ENCODE measurements at regions not wholly inside any gene's neighbourhood (a gene's known extent, or its start where the extent isn't known, plus 50 kb on each side); places are given as distances from the start of the nearest gene placed in this dataset.

DNA sequence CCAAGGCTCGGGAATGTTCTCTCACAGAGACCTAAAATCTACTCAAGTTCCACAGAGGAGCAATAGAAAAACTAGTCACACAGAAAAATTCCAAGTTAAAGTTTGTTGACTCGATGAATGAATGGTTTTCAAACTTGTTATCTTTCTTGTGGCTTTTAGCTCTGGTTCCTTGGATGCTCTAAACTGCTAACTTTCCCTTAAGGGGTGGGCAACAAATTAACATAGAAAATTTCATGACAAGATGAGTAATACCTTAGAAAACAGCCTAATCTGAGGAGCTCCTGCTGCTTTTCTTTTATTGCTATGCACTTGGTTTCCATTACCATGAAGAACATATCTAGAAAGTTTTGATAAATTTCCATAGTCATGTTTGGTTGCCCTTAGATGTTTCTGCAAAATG is 100.2 kb upstream of the CCDC112 start:
- H3K4me3 ChIP-seq (ENCODE audit: control insufficient read depth, low read depth, low read length), result no peak overlapping the region
- TF ChIP-seq, protein P1, sequence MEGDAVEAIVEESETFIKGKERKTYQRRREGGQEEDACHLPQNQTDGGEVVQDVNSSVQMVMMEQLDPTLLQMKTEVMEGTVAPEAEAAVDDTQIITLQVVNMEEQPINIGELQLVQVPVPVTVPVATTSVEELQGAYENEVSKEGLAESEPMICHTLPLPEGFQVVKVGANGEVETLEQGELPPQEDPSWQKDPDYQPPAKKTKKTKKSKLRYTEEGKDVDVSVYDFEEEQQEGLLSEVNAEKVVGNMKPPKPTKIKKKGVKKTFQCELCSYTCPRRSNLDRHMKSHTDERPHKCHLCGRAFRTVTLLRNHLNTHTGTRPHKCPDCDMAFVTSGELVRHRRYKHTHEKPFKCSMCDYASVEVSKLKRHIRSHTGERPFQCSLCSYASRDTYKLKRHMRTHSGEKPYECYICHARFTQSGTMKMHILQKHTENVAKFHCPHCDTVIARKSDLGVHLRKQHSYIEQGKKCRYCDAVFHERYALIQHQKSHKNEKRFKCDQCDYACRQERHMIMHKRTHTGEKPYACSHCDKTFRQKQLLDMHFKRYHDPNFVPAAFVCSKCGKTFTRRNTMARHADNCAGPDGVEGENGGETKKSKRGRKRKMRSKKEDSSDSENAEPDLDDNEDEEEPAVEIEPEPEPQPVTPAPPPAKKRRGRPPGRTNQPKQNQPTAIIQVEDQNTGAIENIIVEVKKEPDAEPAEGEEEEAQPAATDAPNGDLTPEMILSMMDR (conservative IDR thresholded peaks at IDR 0.05; ENCODE audit: control insufficient read depth, insufficient read depth, low read depth, low read length), result no peak
- DNase-seq (ENCODE audit: low read depth), result no peak

DNA sequence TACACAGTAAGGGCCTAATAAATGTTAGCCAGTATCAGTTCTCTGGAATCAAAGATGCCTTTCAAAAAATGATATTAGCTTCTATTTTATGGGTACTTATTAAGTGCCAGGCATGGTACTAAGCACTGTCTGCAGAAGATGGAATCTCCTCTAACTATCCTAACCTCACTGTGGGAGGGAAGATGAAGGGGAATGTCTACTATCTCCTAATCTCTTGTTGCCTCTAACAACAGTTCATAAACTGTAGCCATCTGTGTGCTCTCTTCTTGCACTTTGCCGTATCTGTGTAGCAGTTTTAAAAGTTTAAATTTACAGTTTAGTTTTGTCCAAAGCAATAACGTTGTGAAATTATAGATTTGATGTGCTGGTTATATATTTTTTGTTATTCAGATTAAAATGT is 99.6 kb upstream of the CCDC112 start:
- no peak for DNase-seq (ENCODE audit: low read depth)
- no peak overlapping the region for H3K4me3 ChIP-seq (ENCODE audit: control insufficient read depth, low read depth, low read length)
- TF ChIP-seq, protein P1 (conservative IDR thresholded peaks at IDR 0.05; ENCODE audit: control insufficient read depth, insufficient read depth, low read depth, low read length), result no peak

GRCh38 chr5:115394531-115394930 is 98.1 kb upstream of the CCDC112 start:
- H3K4me3 ChIP-seq (ENCODE audit: control insufficient read depth, low read depth, low read length), result no peak overlapping the region
- TF ChIP-seq, protein P1 (conservative IDR thresholded peaks at IDR 0.05; ENCODE audit: control insufficient read depth, insufficient read depth, low read depth, low read length), result no peak
- DNase-seq (ENCODE audit: low read depth), result no peak

- no peak overlapping the region for H3K4me3 ChIP-seq (ENCODE audit: control insufficient read depth, low read depth, low read length)
- no peak for DNase-seq (ENCODE audit: low read depth)
- TF ChIP-seq, protein P1 (conservative IDR thresholded peaks at IDR 0.05; ENCODE audit: control insufficient read depth, insufficient read depth, low read depth, low read length), result no peak
Observed at GRCh38 chr5:115393239-115393638, 96.8 kb upstream of the CCDC112 start.

- no peak overlapping the region for H3K4me3 ChIP-seq (ENCODE audit: control insufficient read depth, low read depth, low read length)
- DNase-seq (ENCODE audit: low read depth), result peak; percentile 76
- TF ChIP-seq, protein P1 (conservative IDR thresholded peaks at IDR 0.05; ENCODE audit: control insufficient read depth, insufficient read depth, low read depth, low read length), result no peak
Observed at GRCh38 chr5:115392611-115393010, 96.2 kb upstream of the CCDC112 start.

- DNase-seq (ENCODE audit: low read depth), result no peak
- no peak overlapping the region for H3K4me3 ChIP-seq (ENCODE audit: control insufficient read depth, low read depth, low read length)
- TF ChIP-seq, protein P1 (conservative IDR thresholded peaks at IDR 0.05; ENCODE audit: control insufficient read depth, insufficient read depth, low read depth, low read length), result no peak
Observed at GRCh38 chr5:115391780-115392179, 95.3 kb upstream of the CCDC112 start.

DNA sequence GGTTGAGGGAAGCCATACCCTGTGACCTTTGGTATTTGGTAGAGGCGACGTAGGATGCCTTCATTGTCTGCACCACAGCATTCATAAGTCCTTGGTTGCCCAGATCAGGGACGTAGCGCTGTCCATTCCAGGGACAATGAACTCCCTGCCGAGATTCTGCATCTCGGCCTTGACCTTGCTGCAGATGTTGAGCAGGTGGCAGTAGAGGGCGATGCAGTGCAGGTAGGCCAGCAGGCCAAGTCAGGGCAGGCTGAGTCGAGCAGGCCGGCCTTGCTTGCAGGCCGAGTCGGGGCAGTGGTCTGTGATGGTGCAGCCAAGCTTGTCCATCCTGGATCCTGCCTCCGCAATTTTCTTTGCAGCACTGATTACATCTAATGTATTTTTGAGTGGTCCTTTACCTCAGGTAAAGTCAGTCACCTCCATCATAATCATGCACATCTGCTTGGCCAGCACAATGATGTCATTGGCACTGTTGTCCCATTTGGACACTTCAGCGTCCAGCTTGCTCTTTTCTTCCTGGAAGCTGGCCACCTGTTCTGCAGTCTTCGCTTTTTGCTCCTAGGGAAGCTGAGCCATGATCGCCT is 93.4 kb upstream of the CCDC112 start:
- H3K4me3 ChIP-seq (ENCODE audit: control insufficient read depth, low read depth, low read length), result no peak overlapping the region
- DNase-seq (ENCODE audit: low read depth), result no peak
- TF ChIP-seq, protein P1 (conservative IDR thresholded peaks at IDR 0.05; ENCODE audit: control insufficient read depth, insufficient read depth, low read depth, low read length), result no peak
